GM23248 (cell line): ENCODE measurements at regions not wholly inside any gene's neighbourhood (a gene's known extent, or its start where the extent isn't known, plus 50 kb on each side); places are given as distances from the start of the nearest gene placed in this dataset.

Experiments used
- DNase-seq: peaks from one replicate; pipeline ENCODE4 v3.0.0-alpha.2; 2015
- H2AFZ ChIP-seq: fragments of 200-600 bp; sonication (generic); 2 replicates; pipeline ENCODE4 v1.6.1; 2016; ENCODE audit warnings: antibody characterized with exemption
- H3F3A ChIP-seq: fragments of 200-600 bp; sonication (generic); 2 replicates; pipeline ENCODE4 v1.6.1; 2016; ENCODE audit warnings: mild to moderate bottlenecking, antibody characterized with exemption, mixed run types; ENCODE audit not compliant: insufficient read depth
- H3K27ac ChIP-seq: fragments of 200-600 bp; sonication (generic); 2 replicates; pipeline ENCODE4 v1.5.1; 2016; ENCODE audit warnings: mild to moderate bottlenecking
- H3K27me3 ChIP-seq: fragments of 200-600 bp; sonication (generic); replicated peaks from 2 replicates; pipeline ENCODE4 v1.6.1; 2016; ENCODE audit warnings: mild to moderate bottlenecking; ENCODE audit not compliant: insufficient read depth
- H3K36me3 ChIP-seq: fragments of 200-600 bp; sonication (generic); 2 replicates; pipeline ENCODE4 v1.6.1; 2016; ENCODE audit warnings: low read depth, mild to moderate bottlenecking
- H3K4me1 ChIP-seq: fragments of 200-600 bp; sonication (generic); 2 replicates; pipeline ENCODE4 v1.6.1; 2016; ENCODE audit warnings: mild to moderate bottlenecking; ENCODE audit not compliant: insufficient read depth
- H3K4me2 ChIP-seq: fragments of 200-600 bp; sonication (generic); one replicate; pipeline ENCODE4 v1.6.1; 2016; ENCODE audit warnings: mild to moderate bottlenecking; ENCODE audit not compliant: unreplicated experiment
- H3K4me3 ChIP-seq: fragments of 200-600 bp; sonication (generic); 2 replicates; pipeline ENCODE4 v1.5.1; 2016; ENCODE audit warnings: mild to moderate bottlenecking
- H3K79me2 ChIP-seq: fragments of 200-600 bp; sonication (generic); 2 replicates; pipeline ENCODE4 v1.6.1; 2016; ENCODE audit warnings: mild to moderate bottlenecking; ENCODE audit not compliant: insufficient read depth
- H3K9ac ChIP-seq: fragments of 200-600 bp; sonication (generic); 2 replicates; pipeline ENCODE4 v1.6.1; 2016; ENCODE audit warnings: mild to moderate bottlenecking
- H3K9me2 ChIP-seq: fragments of 200-600 bp; sonication (generic); 2 replicates; pipeline ENCODE4 v1.6.1; 2016; ENCODE audit warnings: mixed run types, mild to moderate bottlenecking, moderate library complexity; ENCODE audit not compliant: insufficient read depth
- H3K9me3 ChIP-seq: fragments of 200-600 bp; sonication (generic); one replicate; pipeline ENCODE4 v1.6.1; 2017; ENCODE audit warnings: low read depth
- H4K20me1 ChIP-seq: fragments of 200-600 bp; sonication (generic); 2 replicates; pipeline ENCODE4 v1.6.0; 2016; ENCODE audit not compliant: insufficient read depth
- EZH2 ChIP-seq: fragments of 200-600 bp; sonication (generic); IDR thresholded peaks from 2 replicates; pipeline ENCODE4 v1.6.1; 2018; ENCODE audit warnings: antibody characterized with exemption, mild to moderate bottlenecking; ENCODE audit not compliant: insufficient read depth, poor library complexity, severe bottlenecking
- EZH2phosphoT487 ChIP-seq: fragments of 200-600 bp; sonication (generic); IDR thresholded peaks from 2 replicates; pipeline ENCODE4 v1.6.1; 2018; ENCODE audit warnings: antibody characterized with exemption, moderate library complexity, mild to moderate bottlenecking, low read depth; ENCODE audit not compliant: insufficient read depth
- WGBS, 2 experiments: methylation state at CpG; one replicate each; pipeline ENCODE4 v1.1.6; 2015 to 2017; ENCODE audit warnings: low lambda C conversion rate in 2 of 2, low coverage in 1 of 2; ENCODE audit errors: missing lambda C conversion rate in 2 of 2; 5-methylcytosine and 5-hydroxymethylcytosine counted together
- in situ Hi-C: fragments of 300-500 bp; cut with MboI; formaldehyde crosslinking; loops from 2 replicates; pipeline ENCODE4 v1.15.0; 2020

GRCh38 chr5:12102151-12102550 lies 197.9 kb upstream of the CTNND2 start:
- TF ChIP-seq EZH2phosphoT487 (no peak), EZH2 (no peak)
- in situ Hi-C loops, result no loop called here
- H3K27me3 ChIP-seq, result no peaks in the 10 kb centered on the region
- no peak overlapping the region for H3K27ac ChIP-seq
- H3K79me2 ChIP-seq, result no peaks in the 10 kb centered on the region
- H3K4me3 ChIP-seq, result no peak overlapping the region
- H3K9me2 ChIP-seq, result no peaks in the 10 kb centered on the region
- H3F3A ChIP-seq, result no peaks in the 10 kb centered on the region
- H3K4me2 ChIP-seq, result no peak overlapping the region
- H2AFZ ChIP-seq, result no peak overlapping the region
- no peaks in the 10 kb centered on the region for H4K20me1 ChIP-seq
- no peak for DNase-seq
- H3K4me1 ChIP-seq, result no peaks in the 10 kb centered on the region
- H3K36me3 ChIP-seq, result no peaks in the 10 kb centered on the region
- no peak overlapping the region for H3K9ac ChIP-seq
- 14 to 19% methylated on average over 3 of the region's 3 CpGs for WGBS, 2 experiments
- no peaks in the 10 kb centered on the region for H3K9me3 ChIP-seq

GRCh38 chr5:12100542-12100941 lies 196.3 kb upstream of the CTNND2 start:
- DNase-seq, result no peak
- no peaks in the 10 kb centered on the region for H3K79me2 ChIP-seq
- no peaks in the 10 kb centered on the region for H3K4me1 ChIP-seq
- no peak overlapping the region for H3K4me3 ChIP-seq
- no peaks in the 10 kb centered on the region for H4K20me1 ChIP-seq
- no peak overlapping the region for H3K9ac ChIP-seq
- H3K4me2 ChIP-seq, result no peak overlapping the region
- H3K27me3 ChIP-seq, result no peaks in the 10 kb centered on the region
- no peak overlapping the region for H3K27ac ChIP-seq
- no peaks in the 10 kb centered on the region for H3K36me3 ChIP-seq
- no peak for TF ChIP-seq EZH2phosphoT487
- H3F3A ChIP-seq, result no peaks in the 10 kb centered on the region
- H3K9me3 ChIP-seq, result no peaks in the 10 kb centered on the region
- no peaks in the 10 kb centered on the region for H3K9me2 ChIP-seq
- no peak overlapping the region for H2AFZ ChIP-seq
- in situ Hi-C loops, result no loop called here

GRCh38 chr5:12099296-12099695 lies 195.1 kb upstream of the CTNND2 start:
- H3K27me3 ChIP-seq, result no peaks in the 10 kb centered on the region
- H3K9ac ChIP-seq, result no peak overlapping the region
- H3K9me3 ChIP-seq, result no peaks in the 10 kb centered on the region
- H3K4me2 ChIP-seq, result no peak overlapping the region
- in situ Hi-C loops, result no loop called here
- no peak overlapping the region for H3K27ac ChIP-seq
- H3K9me2 ChIP-seq, result no peaks in the 10 kb centered on the region
- no peaks in the 10 kb centered on the region for H3F3A ChIP-seq
- no peaks in the 10 kb centered on the region for H3K79me2 ChIP-seq
- TF ChIP-seq EZH2 (no peak), EZH2phosphoT487 (no peak)
- 9 to 11% methylated on average over 4 of the region's 4 CpGs for WGBS, 2 experiments
- H3K4me3 ChIP-seq, result no peak overlapping the region
- no peaks in the 10 kb centered on the region for H4K20me1 ChIP-seq
- no peaks in the 10 kb centered on the region for H3K36me3 ChIP-seq
- H2AFZ ChIP-seq, result no peak overlapping the region
- DNase-seq, result no peak
- no peaks in the 10 kb centered on the region for H3K4me1 ChIP-seq

GRCh38 chr5:12095808-12096281 lies 191.6 kb upstream of the CTNND2 start:
- no peak overlapping the region for H3K4me2 ChIP-seq
- TF ChIP-seq EZH2, result no peak
- no peak for TF ChIP-seq EZH2phosphoT487
- H3K27ac ChIP-seq, result no peak overlapping the region
- no peaks in the 10 kb centered on the region for H3K9me2 ChIP-seq
- no peaks in the 10 kb centered on the region for H3K4me1 ChIP-seq
- H3K79me2 ChIP-seq, result no peaks in the 10 kb centered on the region
- in situ Hi-C loops, result no loop called here
- no peak overlapping the region for H2AFZ ChIP-seq
- no peaks in the 10 kb centered on the region for H3K36me3 ChIP-seq
- no peaks in the 10 kb centered on the region for H3K9me3 ChIP-seq
- no peaks in the 10 kb centered on the region for H4K20me1 ChIP-seq
- H3K4me3 ChIP-seq, result no peak overlapping the region
- WGBS, 2 experiments, result 0% methylated on average over 1 of the region's 1 CpG
- no peaks in the 10 kb centered on the region for H3K27me3 ChIP-seq
- no peak for DNase-seq
- H3K9ac ChIP-seq, result no peak overlapping the region
- H3F3A ChIP-seq, result no peaks in the 10 kb centered on the region

- Histone ChIP-seq H3K4me2 (no peak overlapping the region), H3K4me3 (no peak overlapping the region), H3K9ac (no peak overlapping the region), H3K4me1 (no peaks in the 10 kb centered on the region), H2AFZ (no peak overlapping the region), H3F3A (no peaks in the 10 kb centered on the region), H3K9me2 (no peaks in the 10 kb centered on the region), H3K27me3 (no peaks in the 10 kb centered on the region), H3K79me2 (no peaks in the 10 kb centered on the region), H3K27ac (no peak overlapping the region), H4K20me1 (no peaks in the 10 kb centered on the region), H3K9me3 (no peaks in the 10 kb centered on the region), H3K36me3 (no peaks in the 10 kb centered on the region)
- TF ChIP-seq EZH2phosphoT487 (no peak), EZH2 (no peak)
- in situ Hi-C loops, result no loop called here
- no peak for DNase-seq
- 71% methylated on average over 6 of the region's 6 CpGs for WGBS, 2 experiments
Observed at GRCh38 chr5:12093586-12093985, 189.3 kb upstream of the CTNND2 start.
